ENCODE measurements at regions not wholly inside any gene's neighbourhood (a gene's known extent, or its start where the extent isn't known, plus 50 kb on each side); places are given as distances from the start of the nearest gene placed in this dataset.

- TF ChIP-seq CTCF (IDR thresholded peaks at IDR 0.05), result no peak
- no peak for TF ChIP-seq POLR2A (IDR thresholded peaks at IDR 0.05)
Observed at GRCh38 chr6:135572051-135572450, 74.5 kb upstream of the AHI1 start.

Data from heart left ventricle (tissue), 13 donors.